HG03457 (cell line): ENCODE measurements at regions not wholly inside any gene's neighbourhood (a gene's known extent, or its start where the extent isn't known, plus 50 kb on each side); places are given as distances from the start of the nearest gene placed in this dataset.

Experiments used
- ATAC-seq: cut with Tn5 transposase; IDR thresholded peaks from one replicate; pipeline ENCODE4 v1.9.1; 2021; ENCODE audit warnings: moderate number of reproducible peaks; ENCODE audit not compliant: unreplicated experiment

DNA sequence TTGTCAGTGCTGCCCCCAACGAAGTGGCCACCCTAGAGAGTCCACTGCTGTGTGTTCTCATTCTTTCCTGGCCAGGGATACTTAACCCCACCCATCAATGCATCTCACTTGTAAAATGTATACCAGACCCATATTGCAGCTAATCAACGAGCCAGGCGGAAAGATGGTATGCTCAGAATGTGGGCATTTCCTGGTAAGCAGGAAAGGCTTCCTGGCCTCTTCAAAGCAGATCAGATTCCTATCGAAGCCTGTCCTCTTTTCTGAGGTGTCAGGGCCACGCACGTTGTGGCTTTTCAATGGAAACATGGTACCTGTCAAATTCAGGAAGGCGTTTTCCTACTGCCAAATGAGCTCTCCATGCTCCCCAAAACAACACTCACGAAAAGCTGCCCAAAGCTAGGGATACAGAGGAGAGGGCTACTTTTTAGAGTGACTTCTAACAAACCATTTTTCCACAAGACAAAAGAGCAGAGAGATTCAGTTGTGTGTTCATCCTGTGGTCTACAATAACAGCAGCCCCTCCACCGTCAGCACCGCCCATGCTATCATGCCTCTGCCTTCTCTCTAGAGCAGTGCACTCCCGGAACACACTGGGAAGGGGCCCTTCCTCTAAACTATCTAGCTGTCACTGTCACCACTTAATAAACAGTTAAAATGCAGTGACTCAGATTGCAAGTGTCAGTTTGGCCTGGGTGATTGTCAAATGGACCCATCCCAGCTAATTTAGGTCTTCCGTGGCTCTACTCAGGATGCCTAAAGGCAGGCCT lies 535.1 kb downstream of the RNF144A start:
- ATAC-seq = no peak

DNA sequence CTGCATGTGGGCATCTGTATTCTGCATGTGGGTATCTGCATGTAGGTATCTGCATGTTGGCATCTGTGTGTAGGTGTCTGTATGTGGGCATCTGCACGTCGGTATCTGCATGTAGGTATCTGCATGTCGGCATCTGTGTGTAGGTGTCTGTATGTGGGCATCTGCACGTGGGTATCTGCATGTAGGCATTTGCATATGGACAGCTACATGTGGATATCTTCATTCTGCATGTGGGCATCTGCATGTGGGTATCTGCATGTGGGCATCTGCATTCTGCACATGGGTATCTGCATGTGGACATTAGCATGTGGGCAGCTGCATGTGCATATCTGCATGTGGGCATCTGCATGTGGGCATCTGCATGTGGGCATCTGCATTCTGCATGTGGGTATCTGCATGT lies 537.4 kb downstream of the RNF144A start:
- no peak for ATAC-seq

DNA sequence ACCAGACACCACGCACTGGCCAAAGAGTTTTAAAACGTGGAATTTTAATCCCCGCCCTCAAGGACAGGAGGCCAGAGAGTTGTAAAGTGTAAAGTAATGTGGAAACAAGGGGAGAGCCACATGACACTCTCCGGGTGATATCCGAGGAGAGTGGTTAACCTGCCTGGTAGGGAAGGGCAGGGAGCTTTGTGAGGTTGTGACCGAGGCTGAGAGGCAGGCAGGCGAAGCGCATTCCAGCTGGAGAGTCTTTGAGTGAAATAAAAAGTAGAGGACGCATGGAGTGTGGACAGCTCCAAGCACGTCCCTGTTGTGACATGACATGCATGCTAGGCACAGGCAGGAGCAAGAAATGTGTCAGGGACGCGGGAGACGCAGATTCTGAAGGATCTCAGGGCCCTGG lies 539.5 kb downstream of the RNF144A start:
- no peak for ATAC-seq

DNA sequence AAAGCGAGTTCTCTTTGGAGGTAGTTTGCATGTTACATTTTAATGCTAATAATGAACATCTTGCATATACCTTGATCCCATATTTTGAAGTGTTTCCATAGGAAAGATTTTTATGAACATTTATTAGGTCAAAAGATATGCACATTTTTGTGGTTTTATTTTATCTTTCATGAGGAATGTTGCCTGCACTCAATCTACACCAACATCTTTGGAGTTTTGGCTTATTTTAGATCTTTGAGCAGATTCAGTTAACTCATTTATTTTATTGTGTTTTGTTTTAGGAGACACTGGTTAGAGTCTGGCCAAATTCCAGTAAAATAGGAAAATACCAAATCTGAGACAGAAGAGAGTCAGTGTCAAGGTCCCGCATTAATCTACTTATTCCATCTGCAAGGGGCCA lies 540.9 kb downstream of the RNF144A start:
- ATAC-seq = no peak

DNA sequence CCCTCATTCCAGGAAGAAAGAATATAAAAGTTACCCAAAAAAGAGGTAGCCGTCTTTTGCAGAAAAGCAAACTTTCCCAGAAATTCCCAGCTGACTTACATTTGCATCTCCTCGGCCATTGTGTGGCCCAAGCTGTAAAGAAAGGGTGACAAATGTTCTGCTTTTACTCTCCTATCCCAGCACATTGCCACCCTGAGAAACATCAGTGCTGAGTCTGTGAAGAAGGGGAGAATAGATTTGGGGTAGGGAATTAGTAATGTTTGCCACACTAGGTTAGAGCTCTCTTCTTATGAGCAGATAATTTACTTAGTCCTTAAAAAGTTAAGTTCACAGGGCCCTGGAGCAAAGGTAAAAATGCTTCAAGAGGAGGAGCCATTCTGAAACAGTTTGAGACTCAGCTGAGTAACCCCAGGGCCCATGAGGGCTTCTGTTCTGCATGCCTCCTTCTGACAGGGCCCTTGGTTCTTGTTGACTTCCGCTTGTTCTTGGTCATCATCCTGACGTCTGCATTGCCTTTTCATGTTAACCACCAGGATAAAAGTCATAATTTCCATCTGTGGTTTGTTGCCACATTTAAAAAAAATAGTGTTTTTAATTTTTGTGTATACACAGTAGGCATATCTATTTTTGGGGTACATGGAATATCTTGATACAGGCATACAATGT lies 550.7 kb downstream of the RNF144A start:
- no peak for ATAC-seq

DNA sequence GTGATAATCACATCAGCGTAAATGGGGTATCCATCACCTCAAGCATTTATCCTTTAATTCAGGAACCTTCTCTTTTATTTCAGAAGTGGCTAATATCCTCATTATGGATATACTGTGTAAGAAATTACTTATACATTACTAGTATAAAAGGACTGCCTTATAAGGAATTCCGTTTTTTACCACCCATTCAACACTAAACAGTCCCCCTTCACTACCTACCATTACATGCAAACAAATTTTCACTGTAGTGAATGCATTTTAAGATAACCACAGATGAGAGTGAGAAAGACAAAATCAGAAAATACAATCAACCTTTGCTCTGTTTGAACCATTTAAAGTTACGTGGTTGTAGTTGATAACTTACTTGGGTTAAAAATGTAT lies 551.2 kb downstream of the RNF144A start:
- no peak for ATAC-seq

DNA sequence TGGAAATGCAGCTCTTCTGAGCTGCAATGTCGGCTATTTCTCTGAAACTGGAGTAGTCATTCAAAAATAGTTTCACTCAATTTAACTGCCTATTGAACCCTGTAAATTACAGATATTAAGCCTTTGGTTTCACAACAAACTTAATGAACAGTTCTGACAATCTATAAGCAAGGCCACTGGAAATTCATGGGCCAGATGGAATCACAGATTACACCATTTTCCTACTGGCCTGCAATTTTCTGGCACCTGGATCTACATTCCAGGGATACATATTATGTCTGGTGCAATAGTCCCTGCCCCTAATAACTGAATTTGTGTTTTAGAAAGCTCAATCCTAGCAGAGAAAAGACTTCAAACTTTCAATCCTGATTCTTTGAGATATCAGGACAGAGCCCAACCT lies 551.7 kb downstream of the RNF144A start:
- ATAC-seq = no peak

DNA sequence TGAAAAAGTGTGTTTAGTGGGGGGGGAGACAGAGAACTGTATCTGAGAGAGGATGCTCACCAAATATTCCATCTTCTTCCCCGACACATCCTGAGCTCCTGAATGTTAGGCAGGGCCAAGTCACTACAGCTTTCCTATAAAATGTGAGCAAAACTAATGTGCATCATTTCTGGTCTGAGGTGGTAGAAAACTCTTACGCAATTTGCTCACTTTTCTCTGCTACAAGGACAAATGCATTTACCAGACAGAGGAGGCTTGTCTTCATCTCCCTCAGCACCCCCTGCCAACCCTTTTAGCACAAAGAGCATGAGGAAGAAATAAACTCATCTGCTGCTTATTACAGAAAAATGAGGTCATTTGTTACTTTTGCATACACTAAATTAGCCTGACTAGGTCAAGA lies 554.0 kb downstream of the RNF144A start:
- ATAC-seq = no peak

DNA sequence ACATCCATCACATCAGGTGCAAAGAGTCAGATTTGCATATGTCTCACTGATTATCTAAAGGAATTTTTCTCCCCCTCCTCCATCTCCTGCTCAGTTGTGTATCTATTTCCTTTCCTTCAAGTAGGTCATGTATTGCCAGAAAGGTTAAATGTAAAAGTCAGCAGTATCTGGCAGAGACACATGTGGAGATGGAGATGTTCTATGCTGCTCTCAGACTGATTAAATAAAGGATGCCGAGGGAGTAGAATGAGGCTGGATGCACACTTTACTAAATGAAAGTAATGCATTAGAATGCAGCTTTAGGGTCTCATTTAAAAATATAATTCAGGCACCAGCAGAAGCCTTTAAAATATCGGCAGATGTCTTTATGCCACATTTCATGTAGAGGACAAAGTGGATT lies 555.3 kb downstream of the RNF144A start:
- ATAC-seq = no peak

DNA sequence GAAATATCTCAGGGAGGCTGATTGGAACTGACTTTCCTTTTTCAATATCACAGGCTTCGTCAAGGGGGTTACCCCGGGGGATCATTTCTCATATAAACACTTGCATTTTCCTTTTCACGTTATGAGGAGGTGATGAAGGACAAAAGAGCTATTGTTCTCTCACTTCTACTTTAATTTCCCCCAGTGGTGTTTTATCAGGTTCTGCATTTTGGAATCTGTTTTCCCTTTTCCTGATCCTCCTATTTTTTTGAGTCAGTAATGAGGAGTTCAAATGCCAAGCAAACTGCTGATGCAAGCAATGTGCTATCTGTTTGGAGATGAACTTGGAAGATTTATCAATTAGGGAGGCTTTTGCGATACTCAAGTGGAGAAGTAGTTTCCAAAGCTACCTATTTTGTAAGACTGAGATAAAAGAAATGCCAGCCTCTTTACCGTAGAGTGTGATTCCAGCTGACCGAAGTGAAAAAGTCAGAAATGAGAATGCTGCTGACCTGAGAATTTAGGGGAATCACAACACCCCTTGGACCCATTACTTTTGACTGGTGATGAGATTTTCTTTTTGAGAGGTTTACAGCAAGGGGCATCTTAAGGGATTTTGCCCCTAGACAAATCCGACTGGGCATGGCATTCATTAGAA lies 556.0 kb downstream of the RNF144A start:
- no peak for ATAC-seq

DNA sequence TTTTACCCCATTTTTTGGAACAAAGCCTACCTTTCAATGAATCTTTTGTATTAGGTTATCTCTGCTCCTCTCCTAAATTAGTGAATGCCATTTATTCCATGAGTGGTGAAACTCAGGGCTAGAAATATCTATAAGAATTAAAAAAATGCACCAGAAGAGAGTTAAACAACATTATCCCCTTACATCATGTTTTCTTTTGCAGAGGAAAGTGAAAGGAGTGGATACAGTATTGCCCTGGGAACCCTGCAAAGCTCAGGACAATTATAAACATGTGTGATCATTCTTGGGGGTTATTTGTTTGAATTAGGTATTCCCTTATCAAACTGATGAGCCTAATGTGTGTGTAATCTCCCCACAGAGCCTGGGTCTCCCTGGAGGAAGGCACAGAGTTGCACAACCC lies 559.2 kb downstream of the RNF144A start:
- ATAC-seq = no peak

DNA sequence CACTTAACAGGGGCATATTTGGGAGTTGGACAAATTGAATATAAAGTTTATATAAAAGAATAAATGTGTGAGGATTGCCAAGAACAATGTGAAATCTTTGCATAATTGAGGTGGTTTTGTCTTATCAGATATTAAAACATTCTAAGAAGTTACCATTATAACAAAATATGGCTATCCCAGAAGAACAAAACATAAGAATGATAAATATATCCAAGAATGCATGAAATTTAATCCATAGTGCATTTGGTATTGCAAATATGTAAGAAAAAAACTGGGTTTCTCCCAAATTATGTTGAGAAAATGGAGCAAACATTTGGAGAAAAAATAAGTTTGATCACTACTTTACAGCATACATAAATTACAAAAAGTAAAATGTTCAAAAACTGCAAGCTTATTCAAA lies 562.4 kb downstream of the RNF144A start:
- no peak for ATAC-seq

DNA sequence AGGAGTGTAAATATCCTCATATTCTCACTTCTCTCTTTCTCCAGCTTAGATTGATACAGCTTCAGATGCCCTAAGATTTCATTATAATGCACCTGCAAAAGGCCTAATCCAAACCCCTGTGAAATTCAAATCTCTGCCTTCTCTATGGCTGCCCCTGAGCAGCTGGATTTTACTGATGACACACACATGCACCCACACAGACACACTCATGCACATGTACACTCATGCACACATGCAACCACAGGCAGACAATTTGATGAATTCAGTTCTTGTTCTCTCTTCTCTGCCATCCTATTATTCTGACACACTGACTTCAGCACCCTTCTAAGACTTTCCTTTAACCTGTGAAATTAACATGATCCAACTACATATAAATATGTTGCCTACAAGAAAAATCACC lies 563.2 kb downstream of the RNF144A start:
- no peak for ATAC-seq

DNA sequence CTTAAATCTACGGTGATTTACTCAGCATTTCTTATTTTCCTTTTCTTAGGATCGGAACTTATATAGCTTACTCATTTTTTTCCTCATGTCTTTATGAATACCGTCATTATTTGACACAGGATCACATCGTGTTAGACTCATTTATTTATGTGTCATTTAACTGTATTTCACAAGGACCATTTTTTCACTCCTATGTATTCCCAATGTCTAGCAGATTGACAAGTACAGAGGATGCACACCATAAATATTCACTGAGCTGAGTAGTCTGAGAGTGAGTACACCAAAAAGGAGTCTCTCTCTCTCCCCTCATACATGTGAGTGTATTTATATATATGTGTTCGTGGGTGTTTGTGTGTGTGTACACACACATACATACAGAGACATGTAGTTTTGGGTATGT lies 573.5 kb downstream of the RNF144A start:
- no peak for ATAC-seq

DNA sequence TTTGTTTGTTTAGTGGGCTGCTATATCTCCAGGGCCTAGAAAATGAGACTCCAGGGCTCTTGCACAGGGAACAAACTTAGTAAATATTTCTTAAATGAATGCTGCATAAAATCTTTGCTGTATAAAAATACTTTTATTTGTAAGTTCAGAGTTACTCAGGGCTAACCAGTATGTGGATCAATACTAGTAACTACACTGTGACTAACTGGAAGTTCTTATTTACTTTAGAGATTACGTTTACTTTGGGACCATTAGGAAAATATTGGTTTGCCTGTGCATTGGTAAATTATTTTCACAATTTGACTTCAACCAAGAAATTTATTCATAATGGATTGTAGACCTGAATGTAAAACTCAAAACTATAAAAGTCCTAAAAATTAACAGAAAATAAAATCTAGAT lies 575.5 kb downstream of the RNF144A start:
- ATAC-seq = no peak

DNA sequence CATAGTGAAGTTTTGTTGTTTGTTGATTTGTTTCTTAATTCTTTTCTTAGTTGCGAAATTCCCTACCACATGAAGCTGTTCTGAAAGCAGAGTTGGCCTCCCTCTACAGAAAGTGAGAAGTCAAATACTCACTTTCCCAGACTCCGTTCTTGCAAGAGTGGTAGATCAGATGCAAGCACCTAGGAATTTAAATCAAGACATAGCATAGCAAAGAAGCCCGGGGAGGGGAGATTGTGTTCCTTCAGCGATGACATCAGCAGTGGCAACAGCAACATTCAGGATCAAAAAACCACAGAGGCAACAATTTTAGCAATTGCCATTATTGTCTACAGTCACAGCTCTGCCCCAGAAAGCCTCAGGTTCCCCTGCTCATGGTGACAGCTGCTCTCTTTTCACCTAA lies 580.0 kb downstream of the RNF144A start:
- no peak for ATAC-seq

DNA sequence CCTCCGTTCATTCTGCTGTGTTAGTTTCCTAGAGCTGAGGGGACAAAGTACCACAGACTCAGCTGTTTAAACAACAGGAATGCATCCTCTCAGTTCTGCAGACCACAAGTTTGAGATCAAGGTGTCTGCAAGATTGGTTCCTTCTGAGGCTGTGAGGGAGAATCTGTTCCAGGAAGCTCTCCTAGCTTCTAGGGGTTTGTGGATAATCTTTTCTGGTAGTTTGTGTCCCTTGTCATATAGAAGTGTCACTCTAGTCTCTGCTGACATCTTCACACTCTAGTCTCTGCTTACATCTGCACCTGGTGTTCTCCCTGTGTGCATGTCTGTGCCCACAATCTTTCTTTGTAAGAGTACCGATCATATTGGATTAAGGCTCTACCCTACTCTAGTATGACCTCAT lies 581.8 kb downstream of the RNF144A start:
- ATAC-seq = no peak

DNA sequence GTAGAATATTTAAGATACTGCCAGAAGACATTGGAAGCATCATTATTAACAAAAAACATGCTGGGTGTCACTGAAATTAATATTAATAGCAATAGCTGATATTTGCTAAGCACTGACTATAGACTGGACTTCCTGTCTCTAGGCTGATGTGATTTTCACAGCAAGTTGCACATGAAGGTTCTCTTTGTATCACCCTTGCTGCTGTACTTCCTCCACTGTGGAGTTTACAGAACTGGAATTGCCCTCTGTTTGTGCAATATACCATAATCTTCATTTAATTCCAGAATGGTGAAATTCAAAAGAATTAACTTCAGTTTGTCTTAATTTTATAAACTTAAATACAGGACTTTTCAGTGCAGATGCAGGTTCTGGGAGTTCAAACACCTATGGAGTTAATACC lies 585.1 kb downstream of the RNF144A start:
- ATAC-seq = no peak

DNA sequence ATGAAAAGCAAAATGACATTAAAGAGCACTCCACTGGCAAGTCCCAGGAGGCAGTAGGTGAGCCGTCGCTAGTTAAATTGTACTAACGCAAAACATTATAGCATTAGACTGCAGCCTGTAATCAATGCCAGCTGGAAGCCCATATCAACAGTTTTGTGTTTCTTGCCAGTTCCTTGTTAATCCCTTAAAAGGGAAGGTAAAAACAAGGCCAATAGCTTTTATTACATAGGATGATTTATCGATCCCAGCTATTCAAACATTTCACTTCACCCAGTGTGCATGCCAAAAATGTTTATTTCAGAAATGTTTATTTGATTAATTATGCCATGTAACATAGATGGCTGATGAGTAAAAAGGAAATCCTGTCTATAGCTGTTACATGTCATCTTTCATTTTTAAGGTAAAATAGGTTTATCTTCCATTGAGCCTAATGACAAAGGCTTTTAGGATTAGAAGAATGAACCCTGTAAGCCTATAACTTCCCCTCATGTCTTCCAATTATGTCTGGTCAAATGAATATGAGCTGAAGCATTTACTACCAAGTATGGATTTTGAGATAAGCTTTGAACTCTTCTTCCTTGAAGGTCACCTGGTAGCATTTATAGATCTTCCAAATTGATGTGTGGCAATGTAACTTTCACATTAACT lies 591.2 kb downstream of the RNF144A start:
- no peak for ATAC-seq

DNA sequence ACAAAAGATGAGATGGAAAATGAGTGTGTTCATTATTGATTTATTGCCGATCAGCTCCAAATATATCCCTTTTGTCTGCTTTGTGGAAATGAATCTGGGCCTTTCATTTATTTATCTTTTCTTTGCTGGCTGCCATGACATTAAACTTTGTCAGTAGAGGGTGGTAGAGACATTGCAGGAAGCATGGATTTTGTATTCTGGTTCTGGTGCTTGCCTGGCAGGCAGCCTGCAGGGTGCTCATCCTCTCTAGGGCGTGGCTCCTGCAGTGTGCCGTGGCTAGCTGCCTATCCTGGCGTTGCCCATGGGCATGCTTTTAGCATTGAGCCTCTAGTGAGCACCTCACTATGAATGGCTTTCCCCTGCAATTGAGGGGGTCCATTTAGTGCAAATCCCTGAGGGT lies 593.1 kb downstream of the RNF144A start:
- no peak for ATAC-seq

DNA sequence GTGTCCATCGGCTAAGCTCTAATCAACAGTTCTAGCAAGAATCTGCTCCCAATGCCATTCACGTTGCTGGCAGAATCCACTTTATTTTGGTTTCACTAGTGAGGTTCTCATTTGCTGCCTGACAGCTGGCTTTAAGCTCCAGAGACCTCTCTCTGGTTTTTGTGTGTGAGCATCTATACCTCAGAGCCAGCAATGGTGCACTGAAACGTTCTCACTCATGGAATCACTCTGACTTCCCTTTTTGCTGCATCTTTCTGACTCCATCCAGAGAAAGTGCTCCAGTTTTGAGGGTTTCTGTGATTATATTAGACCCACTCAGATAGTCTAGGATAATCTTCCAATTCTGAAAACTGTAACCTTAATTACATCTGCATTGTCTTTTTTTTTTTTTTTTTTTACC lies 596.6 kb downstream of the RNF144A start:
- no peak for ATAC-seq

DNA sequence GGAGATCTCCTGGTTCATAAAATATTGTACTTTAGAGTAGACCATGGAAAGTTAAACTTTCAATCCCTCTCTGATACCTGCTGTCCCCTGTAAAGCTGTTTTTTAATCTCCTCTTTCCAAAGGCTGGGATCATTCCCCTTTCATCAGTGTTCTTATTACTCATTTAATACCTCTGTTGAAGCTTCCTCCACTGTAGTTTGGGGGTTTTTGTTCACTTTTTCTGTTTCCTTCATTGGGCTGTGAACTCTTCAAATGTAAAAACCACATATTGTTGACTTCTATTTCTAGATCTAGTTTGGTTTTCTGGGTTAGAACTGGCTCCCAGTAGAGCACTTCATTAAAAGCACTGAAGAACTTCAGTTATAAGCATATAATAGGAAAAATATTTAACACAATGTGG lies 598.1 kb downstream of the RNF144A start:
- ATAC-seq = no peak
